Right lobe of liver (tissue), 4 donors: ENCODE measurements at regions not wholly inside any gene's neighbourhood (a gene's known extent, or its start where the extent isn't known, plus 50 kb on each side); places are given as distances from the start of the nearest gene placed in this dataset.

Experiments
- POLR2A ChIP-seq: fragments of 450-650 bp; IDR thresholded peaks from one replicate; pipeline ENCODE4 v1.6.1; 2017; ENCODE audit warnings: antibody characterized with exemption, mild to moderate bottlenecking
- TF ChIP-seq, protein P1 (sequence below), 4 donors: fragments of 200-600 bp in 3 of 4; fragments of 450-650 bp in 1 of 4; IDR thresholded peaks; one replicate each; pipeline versions ENCODE4 v1.5.1 to v1.8.0; 2016 to 2022; ENCODE audit warnings: antibody characterized with exemption in 4 of 4, mild to moderate bottlenecking in 2 of 4
- donor health status: DM: no; HTN: no; CAD: no.
- donor health status: DM: no; HTN: no; CAD: no.
- donor health status: DM: no; HTN: yes; CAD: no.

DNA sequence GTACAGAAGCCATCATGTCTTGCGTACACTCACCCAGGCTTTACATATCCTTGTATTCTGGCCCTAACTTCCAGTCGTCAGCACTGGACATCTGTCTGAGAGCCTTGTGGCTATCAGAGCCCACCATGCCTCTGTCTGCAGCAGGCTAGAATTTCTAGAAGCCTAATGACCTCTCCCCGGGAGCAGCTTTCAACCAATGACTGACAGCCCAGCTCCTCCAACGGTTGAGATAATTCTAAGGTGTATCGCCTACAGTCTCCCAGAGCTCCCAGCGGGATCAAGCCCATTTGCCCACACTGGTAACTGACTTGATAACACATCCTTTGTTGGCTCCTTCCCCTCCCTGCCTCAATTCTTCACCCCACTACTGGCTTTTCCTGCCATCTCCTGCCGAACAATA is 562.8 kb downstream of the BCOR start:
- TF ChIP-seq, protein P1, sequence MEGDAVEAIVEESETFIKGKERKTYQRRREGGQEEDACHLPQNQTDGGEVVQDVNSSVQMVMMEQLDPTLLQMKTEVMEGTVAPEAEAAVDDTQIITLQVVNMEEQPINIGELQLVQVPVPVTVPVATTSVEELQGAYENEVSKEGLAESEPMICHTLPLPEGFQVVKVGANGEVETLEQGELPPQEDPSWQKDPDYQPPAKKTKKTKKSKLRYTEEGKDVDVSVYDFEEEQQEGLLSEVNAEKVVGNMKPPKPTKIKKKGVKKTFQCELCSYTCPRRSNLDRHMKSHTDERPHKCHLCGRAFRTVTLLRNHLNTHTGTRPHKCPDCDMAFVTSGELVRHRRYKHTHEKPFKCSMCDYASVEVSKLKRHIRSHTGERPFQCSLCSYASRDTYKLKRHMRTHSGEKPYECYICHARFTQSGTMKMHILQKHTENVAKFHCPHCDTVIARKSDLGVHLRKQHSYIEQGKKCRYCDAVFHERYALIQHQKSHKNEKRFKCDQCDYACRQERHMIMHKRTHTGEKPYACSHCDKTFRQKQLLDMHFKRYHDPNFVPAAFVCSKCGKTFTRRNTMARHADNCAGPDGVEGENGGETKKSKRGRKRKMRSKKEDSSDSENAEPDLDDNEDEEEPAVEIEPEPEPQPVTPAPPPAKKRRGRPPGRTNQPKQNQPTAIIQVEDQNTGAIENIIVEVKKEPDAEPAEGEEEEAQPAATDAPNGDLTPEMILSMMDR (IDR thresholded peaks at IDR 0.05), result no peak
- TF ChIP-seq POLR2A, result no peak
